NT2/D1 (cell line): ENCODE measurements at regions not wholly inside any gene's neighbourhood (a gene's known extent, or its start where the extent isn't known, plus 50 kb on each side); places are given as distances from the start of the nearest gene placed in this dataset.

Experiments
- SUZ12 ChIP-seq: IDR thresholded peaks from 2 replicates; pipeline ENCODE4 v1.6.1; 2011; ENCODE audit not compliant: insufficient read length, insufficient read depth; ENCODE audit errors: extremely low read depth
- YY1 ChIP-seq: IDR thresholded peaks from 2 replicates; pipeline ENCODE4 v1.6.1; 2011; ENCODE audit not compliant: insufficient read length, insufficient read depth
- ZNF274 ChIP-seq: IDR thresholded peaks from 2 replicates; pipeline ENCODE4 v1.6.1; 2011; ENCODE audit warnings: mild to moderate bottlenecking, low read depth, low read length

GRCh38 chr3:43965656-43966055 is 274.9 kb downstream of the ABHD5 start:
- TF ChIP-seq ZNF274 (no peak), YY1 (no peak), SUZ12 (no peak)
